ENCODE measurements at regions not wholly inside any gene's neighbourhood (a gene's known extent, or its start where the extent isn't known, plus 50 kb on each side); places are given as distances from the start of the nearest gene placed in this dataset.
"Not testable (repeated sequence)": the region's sequence is repeated elsewhere in the genome, so short reads cannot be mapped to it uniquely, and the experiment has no call there.

DNA sequence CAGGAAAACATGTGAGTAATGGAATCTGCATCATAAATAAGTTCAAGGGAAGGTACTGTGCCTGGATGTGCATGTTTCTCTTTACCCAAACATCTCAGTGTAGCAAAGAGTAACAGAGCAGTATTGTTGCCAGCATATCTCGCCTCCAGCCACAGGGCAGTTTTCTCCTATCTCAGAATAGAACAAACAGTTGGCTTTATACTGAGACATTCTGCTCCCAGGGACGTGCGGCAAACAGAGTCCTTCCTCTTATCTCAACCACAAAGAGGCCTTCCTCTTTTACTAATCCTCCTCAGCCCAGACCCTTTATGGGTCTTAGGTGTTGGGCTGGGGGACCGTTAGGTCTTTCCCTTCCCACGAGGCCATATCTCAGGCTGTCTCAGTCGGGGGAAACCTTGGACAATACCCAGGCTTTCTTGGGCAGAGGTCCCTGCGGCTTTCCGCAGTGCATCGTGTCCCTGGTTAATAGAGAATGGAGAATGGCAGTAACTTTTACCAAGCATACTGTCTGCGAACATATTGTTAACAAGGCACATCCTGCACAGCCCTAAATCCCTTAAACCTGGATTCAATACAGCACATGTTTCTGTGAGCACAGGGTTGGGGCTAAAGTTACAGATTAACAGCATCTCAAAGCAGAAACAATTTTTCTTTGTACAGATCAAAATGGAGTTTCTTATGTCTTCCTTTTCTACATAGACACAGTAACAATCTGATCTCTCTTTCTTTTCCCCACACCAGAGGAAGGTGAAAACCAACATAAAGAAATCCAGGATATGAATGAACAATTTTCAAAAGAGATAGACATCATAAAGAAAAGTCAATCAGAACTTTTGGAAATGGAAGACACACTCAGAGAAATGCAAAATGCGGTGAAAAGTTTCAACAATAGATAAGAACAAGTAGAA, 181.9 kb upstream of the KYNU start:
- H3K4me1 ChIP-seq (ENCODE audit: control insufficient read depth in 5 of 5, insufficient read depth in 5 of 5, low read length in 5 of 5); DNase-seq; H3K27ac ChIP-seq (ENCODE audit: low read depth in 1 of 2, low read length in 1 of 2); H3K27me3 ChIP-seq (ENCODE audit: control insufficient read depth in 3 of 3, insufficient read depth in 3 of 3, low read length in 2 of 3); H3K9me3 ChIP-seq (ENCODE audit: control insufficient read depth in 4 of 4, insufficient read depth in 3 of 4, low read length in 3 of 4); H3K9ac ChIP-seq (ENCODE audit: insufficient read depth in 1 of 2, low read length in 2 of 2); ATAC-seq (ENCODE audit: insufficient read depth, low FRiP score); H3K4me3 ChIP-seq; H3K36me3 ChIP-seq (ENCODE audit: control insufficient read depth in 4 of 4, insufficient read depth in 4 of 4, low read length in 4 of 4): not testable (repeated sequence)
- WGBS, 2 donors = 43 to 56% methylated on average over 11 of the region's 11 CpGs

- no peak overlapping the region for H3K4me3 ChIP-seq
- WGBS, 2 donors = 91 to 100% methylated on average over 2 of the region's 2 CpGs
- H3K27me3 ChIP-seq (ENCODE audit: control insufficient read depth in 3 of 3, insufficient read depth in 3 of 3, low read length in 2 of 3) = no peaks in the 10 kb centered on the region
- no peak overlapping the region for H3K9ac ChIP-seq (ENCODE audit: insufficient read depth in 1 of 2, low read length in 2 of 2)
- DNase-seq = no peak
- H3K27ac ChIP-seq (ENCODE audit: low read depth in 1 of 2, low read length in 1 of 2) = no peak overlapping the region
- no peak for ATAC-seq (ENCODE audit: insufficient read depth, low FRiP score)
- TF ChIP-seq, protein P1, sequence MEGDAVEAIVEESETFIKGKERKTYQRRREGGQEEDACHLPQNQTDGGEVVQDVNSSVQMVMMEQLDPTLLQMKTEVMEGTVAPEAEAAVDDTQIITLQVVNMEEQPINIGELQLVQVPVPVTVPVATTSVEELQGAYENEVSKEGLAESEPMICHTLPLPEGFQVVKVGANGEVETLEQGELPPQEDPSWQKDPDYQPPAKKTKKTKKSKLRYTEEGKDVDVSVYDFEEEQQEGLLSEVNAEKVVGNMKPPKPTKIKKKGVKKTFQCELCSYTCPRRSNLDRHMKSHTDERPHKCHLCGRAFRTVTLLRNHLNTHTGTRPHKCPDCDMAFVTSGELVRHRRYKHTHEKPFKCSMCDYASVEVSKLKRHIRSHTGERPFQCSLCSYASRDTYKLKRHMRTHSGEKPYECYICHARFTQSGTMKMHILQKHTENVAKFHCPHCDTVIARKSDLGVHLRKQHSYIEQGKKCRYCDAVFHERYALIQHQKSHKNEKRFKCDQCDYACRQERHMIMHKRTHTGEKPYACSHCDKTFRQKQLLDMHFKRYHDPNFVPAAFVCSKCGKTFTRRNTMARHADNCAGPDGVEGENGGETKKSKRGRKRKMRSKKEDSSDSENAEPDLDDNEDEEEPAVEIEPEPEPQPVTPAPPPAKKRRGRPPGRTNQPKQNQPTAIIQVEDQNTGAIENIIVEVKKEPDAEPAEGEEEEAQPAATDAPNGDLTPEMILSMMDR (IDR thresholded peaks at IDR 0.05; ENCODE audit: control extremely low read depth, extremely low read depth) = no peak
- H3K9me3 ChIP-seq (ENCODE audit: control insufficient read depth in 4 of 4, insufficient read depth in 3 of 4, low read length in 3 of 4) = no peaks in the 10 kb centered on the region
- no peaks in the 10 kb centered on the region for H3K4me1 ChIP-seq (ENCODE audit: control insufficient read depth in 5 of 5, insufficient read depth in 5 of 5, low read length in 5 of 5)
- H3K36me3 ChIP-seq (ENCODE audit: control insufficient read depth in 4 of 4, insufficient read depth in 4 of 4, low read length in 4 of 4) = no peaks in the 10 kb centered on the region
Observed at GRCh38 chr2:142694282-142694681, 183.2 kb upstream of the KYNU start.

- DNase-seq (no peak), ATAC-seq (ENCODE audit: insufficient read depth, low FRiP score) (no peak)
- Histone ChIP-seq H3K27me3 (ENCODE audit: control insufficient read depth in 3 of 3, insufficient read depth in 3 of 3, low read length in 2 of 3) (no peaks in the 10 kb centered on the region), H3K36me3 (ENCODE audit: control insufficient read depth in 4 of 4, insufficient read depth in 4 of 4, low read length in 4 of 4) (no peaks in the 10 kb centered on the region), H3K4me3 (no peak overlapping the region), H3K9me3 (ENCODE audit: control insufficient read depth in 4 of 4, insufficient read depth in 3 of 4, low read length in 3 of 4) (no peaks in the 10 kb centered on the region), H3K27ac (ENCODE audit: low read depth in 1 of 2, low read length in 1 of 2) (no peak overlapping the region), H3K9ac (ENCODE audit: insufficient read depth in 1 of 2, low read length in 2 of 2) (no peak overlapping the region), H3K4me1 (ENCODE audit: control insufficient read depth in 5 of 5, insufficient read depth in 5 of 5, low read length in 5 of 5) (no peaks in the 10 kb centered on the region)
- 58 to 64% methylated on average over 4 of the region's 4 CpGs for WGBS, 2 donors
- TF ChIP-seq, protein P1 (IDR thresholded peaks at IDR 0.05; ENCODE audit: control extremely low read depth, extremely low read depth) = no peak
Observed at GRCh38 chr2:142693171-142693950, 184.1 kb upstream of the KYNU start.
